Glomerular endothelial cell (primary cell): ENCODE measurements at regions not wholly inside any gene's neighbourhood (a gene's known extent, or its start where the extent isn't known, plus 50 kb on each side); places are given as distances from the start of the nearest gene placed in this dataset.
"Not testable (repeated sequence)": the region's sequence is repeated elsewhere in the genome, so short reads cannot be mapped to it uniquely, and the experiment has no call there.

Experiments used
- DNase-seq: peaks from one replicate; pipeline ENCODE4 v3.0.0-alpha.2; 2011; ENCODE audit warnings: low read depth, low spot score; ENCODE audit errors: extremely low read depth

- DNase-seq = no peak
Observed at GRCh38 chr2:64277101-64277849, 133.1 kb upstream of the PELI1 start.

DNA sequence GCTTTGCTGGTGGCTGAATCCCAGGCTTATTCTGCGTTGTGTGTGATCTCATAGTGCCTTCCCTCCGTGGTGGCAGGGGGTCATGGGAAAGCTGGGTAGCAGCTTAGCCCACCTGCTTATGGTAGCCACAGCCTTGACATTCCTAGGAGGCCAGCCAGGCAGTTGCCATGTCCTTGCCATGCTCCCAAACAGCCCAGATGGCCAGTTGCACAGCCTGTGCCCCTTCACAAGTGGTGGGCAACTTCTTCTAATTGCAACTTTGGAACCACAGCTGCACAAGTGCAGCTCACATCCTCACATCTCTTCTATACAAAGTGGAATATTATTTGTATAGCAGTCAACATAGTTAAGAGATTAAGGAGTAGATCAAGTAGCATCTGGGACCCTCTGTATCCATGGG lies 136.6 kb upstream of the PELI1 start:
- DNase-seq = not testable (repeated sequence)

DNA sequence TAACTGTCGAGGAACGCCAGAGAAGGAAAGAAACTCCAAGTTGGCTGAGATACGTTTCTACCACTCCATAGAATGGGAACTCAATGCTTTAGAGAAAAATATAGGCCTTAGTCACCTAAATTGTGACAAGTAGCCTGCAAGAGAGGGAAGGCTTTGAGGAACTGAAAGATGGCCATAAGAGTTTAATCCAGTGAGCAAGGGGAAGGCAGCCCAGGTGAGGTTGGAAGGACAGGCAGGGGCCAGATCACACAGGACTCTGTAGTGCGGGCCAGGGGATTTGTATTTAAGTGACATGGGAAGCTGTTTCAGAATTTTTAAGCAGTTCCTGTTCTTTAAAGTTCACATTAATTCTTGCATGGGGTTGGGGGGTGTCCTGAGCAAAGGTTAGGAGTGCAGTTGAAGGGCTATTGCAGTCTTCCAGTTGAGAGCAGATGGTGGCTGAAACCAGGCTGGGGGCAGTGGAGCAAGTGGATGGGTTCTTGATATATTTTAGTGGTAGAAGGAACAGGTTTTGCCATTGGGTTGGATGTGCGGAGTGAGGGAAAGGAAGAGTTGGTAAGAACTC lies 138.9 kb upstream of the PELI1 start:
- no peak for DNase-seq

DNA sequence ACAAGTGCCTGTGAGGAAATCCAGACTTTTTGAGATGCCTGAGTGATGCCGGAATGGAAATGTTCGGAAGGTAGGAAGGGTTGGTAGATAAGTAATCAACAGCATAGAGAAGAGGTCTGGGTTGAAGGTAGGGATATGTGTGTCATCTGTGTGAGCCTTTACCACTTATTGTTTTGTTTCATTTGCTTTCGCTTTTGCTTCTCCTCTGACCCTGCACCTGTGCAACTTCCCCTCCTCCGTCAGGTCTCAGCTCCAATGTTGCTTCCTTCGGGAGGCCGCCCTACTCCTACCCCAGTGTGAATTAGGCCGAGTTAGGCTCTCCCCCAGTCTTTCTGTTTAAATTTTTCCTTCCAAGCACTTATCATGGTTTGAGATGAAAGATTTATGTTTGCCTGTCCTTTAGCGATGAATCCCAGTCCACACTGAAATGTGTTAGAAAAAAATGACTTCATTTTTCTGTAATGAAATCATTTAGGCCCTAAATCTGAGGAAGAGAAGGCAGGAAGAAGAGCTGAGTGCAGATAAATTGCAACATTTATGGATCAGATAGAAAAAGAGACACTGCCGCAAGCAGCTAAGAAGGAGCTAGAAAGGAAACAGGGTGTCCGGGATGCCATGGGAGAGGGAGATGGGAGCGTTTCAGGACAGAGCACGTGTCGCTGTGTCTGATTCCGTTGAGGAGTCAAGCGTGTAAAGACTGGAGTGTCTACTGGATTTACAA lies 139.6 kb upstream of the PELI1 start:
- DNase-seq = no peak

DNA sequence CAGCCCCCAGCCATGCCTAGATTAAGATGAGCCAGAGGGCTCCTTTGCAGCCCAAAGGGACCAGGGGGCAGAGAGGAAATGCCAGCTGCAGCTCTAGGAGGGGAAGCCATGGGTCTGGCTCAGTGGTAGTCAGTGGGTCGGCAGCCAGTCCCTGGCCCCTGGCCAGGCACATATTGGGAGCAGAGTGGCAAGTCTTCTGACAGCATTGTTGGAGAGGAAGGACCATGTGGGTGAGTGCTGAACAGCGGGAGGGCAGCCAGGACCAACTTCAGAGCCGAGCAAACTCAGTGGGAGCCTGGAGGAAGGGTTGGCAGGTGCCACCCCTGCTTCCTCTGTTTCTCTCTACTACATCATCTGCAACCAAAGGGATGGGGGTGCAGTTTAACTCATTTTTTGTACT lies 140.5 kb upstream of the PELI1 start:
- no peak for DNase-seq

DNA sequence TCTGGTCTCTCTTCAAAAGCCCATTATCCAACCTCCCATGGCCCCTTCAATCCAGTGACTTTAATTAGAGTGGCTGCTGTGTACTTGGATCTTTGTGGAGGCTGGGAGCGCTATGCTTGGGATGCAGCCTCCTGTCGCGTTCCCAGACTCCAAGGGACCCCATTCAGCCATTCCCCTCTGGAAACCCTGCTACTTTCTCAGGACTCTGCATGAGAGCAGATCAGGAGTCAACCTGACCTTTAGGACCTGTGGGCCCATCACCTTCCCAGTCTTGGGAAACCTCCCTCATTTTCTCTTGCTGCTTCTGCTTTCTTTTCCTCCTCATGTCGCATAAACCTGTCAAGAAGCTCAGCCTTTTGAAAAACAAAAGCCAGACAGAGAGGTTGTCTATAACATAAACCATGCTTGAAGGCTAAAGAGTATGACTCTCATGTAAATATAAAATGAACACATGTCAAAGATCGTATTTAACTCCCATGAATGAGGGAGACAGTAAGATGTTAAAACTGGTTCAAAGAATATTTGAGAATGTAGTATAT lies 143.1 kb upstream of the PELI1 start:
- no peak for DNase-seq

GRCh38 chr2:64288321-64289193 lies 144.3 kb upstream of the PELI1 start:
- no peak for DNase-seq

- DNase-seq = no peak
Observed at GRCh38 chr2:64289251-64289650, 145.0 kb upstream of the PELI1 start.

GRCh38 chr2:64289737-64290136 lies 145.5 kb upstream of the PELI1 start:
- DNase-seq = no peak

DNA sequence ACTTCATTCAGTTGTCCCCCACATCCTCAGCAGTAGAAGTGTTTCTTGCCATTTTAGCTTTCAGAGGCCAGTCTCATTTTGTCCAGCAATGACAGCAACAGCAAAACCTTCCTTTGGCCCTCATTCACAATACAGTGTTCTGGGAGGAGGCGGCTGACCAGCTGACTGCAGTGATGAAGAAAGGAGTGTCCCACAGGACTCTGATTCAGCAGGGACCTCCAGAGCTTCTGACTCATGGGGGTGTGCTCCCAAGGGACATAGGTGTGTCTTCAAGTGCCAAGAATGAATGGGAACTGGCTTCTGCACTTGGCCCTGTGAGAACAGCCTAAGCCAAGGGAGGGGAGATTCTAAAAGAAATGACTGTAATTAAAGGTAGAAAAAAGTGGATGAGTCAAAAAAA lies 147.0 kb upstream of the PELI1 start:
- DNase-seq = no peak

- DNase-seq = no peak
Observed at GRCh38 chr2:64295326-64296139, 151.3 kb upstream of the PELI1 start.

DNA sequence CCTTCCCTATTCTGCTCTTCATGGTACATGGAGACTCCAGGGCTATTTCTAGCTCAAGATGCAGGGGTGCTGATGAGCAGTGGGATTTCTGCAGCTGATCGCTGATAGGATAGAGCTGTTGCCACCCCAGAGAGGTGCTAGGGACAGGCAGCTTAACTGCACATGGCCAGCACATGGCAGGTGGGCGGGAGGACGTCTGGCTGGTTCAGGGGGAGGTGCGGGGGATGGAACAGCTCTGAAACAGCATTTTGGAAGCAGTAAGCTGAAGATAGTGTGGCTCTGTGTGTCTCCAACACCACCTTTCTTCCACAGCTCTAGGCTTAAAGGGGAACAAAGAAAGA lies 151.9 kb upstream of the PELI1 start:
- DNase-seq = no peak

DNA sequence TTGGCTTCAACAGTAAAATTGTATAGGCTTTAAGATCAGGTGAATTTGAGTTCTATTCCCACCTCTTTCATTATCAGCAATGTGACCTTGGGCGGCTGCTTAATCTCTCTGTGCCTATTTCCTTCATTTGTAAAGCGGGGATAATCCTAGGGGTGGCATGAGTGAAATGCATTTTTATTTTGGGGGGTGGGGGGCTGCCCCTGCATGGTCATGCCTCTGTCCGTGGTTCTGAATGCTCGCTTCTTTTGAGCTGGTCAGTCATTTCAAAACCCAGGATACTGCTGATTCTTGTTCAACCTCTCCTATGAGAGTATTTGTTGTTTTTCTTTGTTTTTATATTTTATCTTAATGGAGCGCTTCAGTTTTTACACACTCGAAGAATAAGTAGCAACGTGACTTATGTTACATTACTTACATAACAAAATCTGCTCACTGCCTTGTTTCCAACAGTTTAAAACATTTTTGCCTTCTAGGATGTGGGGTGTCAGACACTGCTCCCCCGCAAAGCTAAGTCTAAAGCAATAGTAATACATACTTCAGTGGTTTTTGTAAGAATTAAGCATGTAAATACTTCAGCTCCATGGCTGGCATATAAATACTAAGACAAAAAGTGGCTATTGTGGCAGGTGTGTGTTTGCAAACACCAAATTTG lies 152.6 kb upstream of the PELI1 start:
- no peak for DNase-seq

DNA sequence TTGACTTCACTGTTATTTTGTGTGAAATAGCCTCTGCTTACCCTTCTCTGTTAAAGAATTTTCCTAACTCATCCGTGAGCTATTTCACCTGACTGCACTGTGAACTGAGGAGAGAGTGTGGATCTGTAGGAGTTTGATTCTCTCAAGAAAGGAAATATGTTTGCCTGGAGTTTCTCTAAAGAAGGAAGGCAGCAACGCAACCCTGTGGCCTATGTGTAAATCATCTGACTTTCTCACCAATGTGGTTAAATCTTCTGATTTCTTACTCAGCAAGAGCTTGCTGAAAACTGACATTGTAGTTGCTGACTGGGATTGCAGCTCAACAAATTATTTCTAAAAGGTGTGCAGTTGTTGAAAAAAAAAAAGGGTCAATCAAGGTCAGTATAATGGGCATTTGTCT lies 153.9 kb upstream of the PELI1 start:
- no peak for DNase-seq

DNA sequence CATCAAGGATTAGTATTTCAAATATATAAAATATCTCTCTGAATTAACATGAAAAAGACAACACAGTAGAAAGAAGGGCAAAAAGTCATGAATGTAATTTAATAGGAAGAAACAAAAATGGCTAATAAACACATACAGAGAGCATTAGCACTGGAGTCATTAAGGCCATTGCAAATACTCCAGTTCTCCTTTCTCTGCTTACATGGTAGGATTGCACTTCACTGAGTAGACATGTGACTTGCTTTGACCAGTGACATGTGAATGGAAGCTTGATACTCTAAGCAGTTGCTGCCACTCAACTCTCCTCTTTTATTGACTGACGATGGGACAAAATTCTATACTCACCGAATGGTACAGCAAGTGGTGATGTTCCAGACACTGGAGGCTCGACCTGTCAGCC lies 153.9 kb upstream of the LGALSL start:
- DNase-seq = no peak

DNA sequence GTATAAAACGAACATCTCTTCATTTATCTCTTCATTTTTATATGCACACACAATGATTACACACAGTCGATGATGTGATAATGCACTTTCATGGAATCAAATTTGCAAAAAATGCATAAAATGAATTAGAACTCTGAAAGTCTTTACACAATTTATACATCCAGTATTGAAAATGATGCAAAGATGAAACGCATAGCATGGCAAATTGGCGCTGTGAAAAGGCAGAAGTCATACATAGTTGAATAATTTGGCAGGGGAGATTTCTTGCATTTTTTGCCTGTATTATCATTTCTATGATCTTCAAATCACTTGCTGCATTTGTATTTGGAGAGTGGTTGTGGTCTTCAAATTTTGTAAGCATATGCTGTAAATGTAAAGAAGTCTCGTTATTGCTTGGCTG lies 150.7 kb upstream of the LGALSL start:
- no peak for DNase-seq

GRCh38 chr2:64307421-64307820 lies 146.5 kb upstream of the LGALSL start:
- DNase-seq = no peak

GRCh38 chr2:64311191-64311910 lies 142.6 kb upstream of the LGALSL start:
- no peak for DNase-seq
